Activated naive CD8-positive, alpha-beta T cell treated with anti-CD3 and anti-CD28 coated beads, Interleukin-2, amount 50 U/mL, for 24 hours (primary cell): ENCODE measurements at regions not wholly inside any gene's neighbourhood (a gene's known extent, or its start where the extent isn't known, plus 50 kb on each side); places are given as distances from the start of the nearest gene placed in this dataset.

Experiments used
- ATAC-seq: fragments of 150-1000 bp; cut with Tn5 transposase; one replicate; pipeline ENCODE4 v1.10.0; 2021
- DNase-seq: peaks from one replicate; pipeline ENCODE4 v3.0.0; 2021
- H3K27ac Mint-ChIP-seq: one replicate; pipeline ENCODE4 v1.8.0; 2021; ENCODE audit warnings: mild to moderate bottlenecking, mixed read lengths
- H3K27me3 Mint-ChIP-seq: one replicate; pipeline ENCODE4 v1.8.0; 2021; ENCODE audit warnings: mixed read lengths
- H3K36me3 Mint-ChIP-seq: one replicate; pipeline ENCODE4 v1.8.0; 2021; ENCODE audit warnings: low read depth, mixed read lengths
- H3K4me1 Mint-ChIP-seq: one replicate; pipeline ENCODE4 v1.8.0; 2021; ENCODE audit warnings: mixed read lengths
- H3K4me3 Mint-ChIP-seq: one replicate; pipeline ENCODE4 v1.8.0; 2021; ENCODE audit warnings: mild to moderate bottlenecking, moderate library complexity, mixed read lengths
- H3K9me3 Mint-ChIP-seq: one replicate; pipeline ENCODE4 v1.8.0; 2021; ENCODE audit warnings: mixed read lengths

DNA sequence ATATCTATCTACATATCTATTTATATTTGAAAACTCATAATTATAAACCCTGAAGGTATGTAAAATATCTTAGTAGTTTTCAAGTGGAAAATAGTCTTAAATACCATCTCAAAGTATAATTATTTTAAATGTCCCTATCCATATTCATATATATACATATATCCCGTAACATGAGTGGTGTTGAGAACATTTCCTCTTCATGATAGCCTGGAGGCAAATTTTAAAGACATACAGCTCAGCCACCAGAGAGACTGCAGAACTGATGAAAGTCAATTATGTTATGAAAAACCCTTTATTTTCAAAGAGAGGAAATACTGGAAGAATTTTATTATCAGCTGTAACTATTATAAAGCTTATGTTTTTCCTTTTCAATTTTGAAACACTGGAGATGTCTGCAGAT is 1806.7 kb upstream of the PCDH7 start:
- DNase-seq (no peak), ATAC-seq (no peak)
- no peak overlapping the region for H3K27ac Mint-ChIP-seq
- H3K4me1 Mint-ChIP-seq = no peaks in the 10 kb centered on the region
- no peaks in the 10 kb centered on the region for H3K27me3 Mint-ChIP-seq
- peaks cover 10% of the 10 kb centered on the region for H3K9me3 Mint-ChIP-seq
- H3K4me3 Mint-ChIP-seq = no peak overlapping the region
- H3K36me3 Mint-ChIP-seq = no peaks in the 10 kb centered on the region

DNA sequence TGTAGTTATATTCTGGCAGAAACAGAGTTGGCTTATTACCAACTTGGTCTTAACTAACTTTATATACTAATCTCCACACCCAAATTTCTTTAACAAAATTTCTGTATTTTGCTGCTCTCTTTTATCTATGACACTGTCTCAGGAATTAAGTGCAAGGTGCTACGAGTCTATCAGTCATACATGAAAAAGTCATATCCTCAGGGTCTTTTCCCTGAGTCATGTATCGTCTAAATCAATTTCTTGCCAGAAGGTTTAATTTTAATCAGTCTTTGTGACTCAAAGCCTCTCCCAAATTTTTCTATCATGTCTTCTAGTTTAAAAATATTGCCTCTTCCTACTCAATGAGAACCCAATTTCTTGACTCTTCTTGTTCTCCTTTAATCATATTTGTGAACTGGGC is 1803.6 kb upstream of the PCDH7 start:
- peaks cover 15% of the 10 kb centered on the region for H3K9me3 Mint-ChIP-seq
- no peaks in the 10 kb centered on the region for H3K36me3 Mint-ChIP-seq
- no peaks in the 10 kb centered on the region for H3K27me3 Mint-ChIP-seq
- DNase-seq = no peak
- no peaks in the 10 kb centered on the region for H3K4me1 Mint-ChIP-seq
- H3K27ac Mint-ChIP-seq = no peak overlapping the region
- H3K4me3 Mint-ChIP-seq = no peak overlapping the region
- no peak for ATAC-seq

DNA sequence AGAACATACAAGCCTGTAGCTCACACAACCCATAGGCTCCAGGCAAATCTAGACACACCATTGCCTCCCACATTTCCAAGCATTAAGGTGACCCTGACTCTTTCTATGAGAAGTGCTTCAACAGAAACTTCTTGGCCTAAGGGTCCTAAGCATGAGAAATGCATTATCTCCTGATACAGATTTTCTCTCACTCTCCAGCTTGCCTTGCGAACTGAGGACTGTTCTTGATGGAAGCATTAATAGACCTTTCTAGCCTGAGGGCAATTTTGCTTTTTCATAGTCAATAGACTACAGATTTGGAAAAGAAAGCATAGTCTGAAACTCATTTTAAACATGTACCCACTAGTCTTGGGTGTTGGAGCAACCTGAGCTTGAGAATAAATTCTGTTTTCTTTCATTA is 1801.3 kb upstream of the PCDH7 start:
- no peak overlapping the region for H3K4me3 Mint-ChIP-seq
- ATAC-seq = no peak
- no peaks in the 10 kb centered on the region for H3K27me3 Mint-ChIP-seq
- H3K27ac Mint-ChIP-seq = no peak overlapping the region
- DNase-seq = no peak
- no peaks in the 10 kb centered on the region for H3K36me3 Mint-ChIP-seq
- no peaks in the 10 kb centered on the region for H3K4me1 Mint-ChIP-seq
- peaks cover 15% of the 10 kb centered on the region for H3K9me3 Mint-ChIP-seq

DNA sequence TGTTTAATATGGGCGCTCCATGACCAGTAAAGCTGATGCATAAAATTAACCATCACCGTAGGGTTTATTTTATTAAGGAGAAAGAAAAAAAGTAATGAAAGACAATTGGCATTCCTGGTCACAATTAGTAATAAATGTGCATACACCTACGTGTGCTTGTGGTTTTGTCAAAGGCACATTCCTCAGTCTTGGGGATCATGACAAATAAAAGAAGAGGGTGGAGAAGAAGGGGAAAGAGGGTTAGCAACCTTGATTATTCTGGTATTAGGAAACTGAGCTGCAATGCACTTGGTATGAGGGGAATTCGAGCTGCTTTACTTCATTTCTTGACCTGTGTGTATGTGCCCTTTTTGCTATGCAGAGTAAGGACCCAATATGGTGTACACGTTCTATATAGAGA is 1798.3 kb upstream of the PCDH7 start:
- H3K27ac Mint-ChIP-seq = no peak overlapping the region
- DNase-seq = no peak
- no peak overlapping the region for H3K4me3 Mint-ChIP-seq
- H3K4me1 Mint-ChIP-seq = no peaks in the 10 kb centered on the region
- no peak for ATAC-seq
- no peaks in the 10 kb centered on the region for H3K36me3 Mint-ChIP-seq
- H3K9me3 Mint-ChIP-seq = peaks cover 7% of the 10 kb centered on the region
- no peaks in the 10 kb centered on the region for H3K27me3 Mint-ChIP-seq

DNA sequence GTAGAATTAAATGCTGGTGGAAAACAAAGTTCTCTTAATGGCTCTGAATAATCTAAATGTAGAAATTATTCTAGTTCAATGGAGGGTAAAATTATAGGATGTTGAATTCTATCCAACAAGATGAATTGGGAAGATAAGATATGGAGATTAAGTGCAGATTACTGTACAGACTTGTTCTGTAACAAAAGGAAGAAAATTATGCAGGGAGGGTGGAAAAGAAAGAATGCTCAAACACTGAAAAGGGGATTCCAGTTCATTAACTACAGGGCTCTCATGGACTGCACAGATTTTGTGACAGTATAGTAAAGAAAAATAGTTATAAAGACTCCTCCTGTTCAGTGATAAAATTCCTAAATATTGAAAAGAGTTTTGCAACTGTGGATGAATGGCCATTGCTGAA is 1794.0 kb upstream of the PCDH7 start:
- H3K4me1 Mint-ChIP-seq = no peaks in the 10 kb centered on the region
- no peaks in the 10 kb centered on the region for H3K27me3 Mint-ChIP-seq
- H3K36me3 Mint-ChIP-seq = no peaks in the 10 kb centered on the region
- no peak overlapping the region for H3K27ac Mint-ChIP-seq
- H3K9me3 Mint-ChIP-seq = peaks cover 6% of the 10 kb centered on the region
- DNase-seq (no peak), ATAC-seq (no peak)
- H3K4me3 Mint-ChIP-seq = no peak overlapping the region

DNA sequence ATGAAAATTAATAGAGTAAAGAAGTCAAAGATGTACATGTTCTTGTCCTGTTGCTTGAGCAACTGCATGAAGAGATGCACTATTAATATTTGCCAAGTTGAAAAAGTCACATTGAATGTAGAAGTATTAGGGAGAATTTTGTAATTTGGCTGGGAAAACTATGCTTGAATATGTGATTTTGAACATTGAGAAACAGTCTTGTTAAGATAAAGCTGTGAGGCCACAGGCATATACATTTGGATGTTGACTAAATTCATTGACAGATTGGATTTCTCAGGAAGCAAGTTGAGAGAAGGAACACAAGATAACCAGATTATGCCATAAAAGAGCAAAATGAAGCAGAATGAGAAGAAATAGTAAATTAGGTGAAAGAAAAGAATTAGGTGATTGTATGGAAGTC is 1777.5 kb upstream of the PCDH7 start:
- DNase-seq = no peak
- ATAC-seq = no peak
- Mint-ChIP-seq H3K4me3 (no peak overlapping the region), H3K36me3 (no peaks in the 10 kb centered on the region), H3K27ac (no peak overlapping the region), H3K27me3 (no peaks in the 10 kb centered on the region), H3K9me3 (peaks cover 17% of the 10 kb centered on the region), H3K4me1 (no peaks in the 10 kb centered on the region)

DNA sequence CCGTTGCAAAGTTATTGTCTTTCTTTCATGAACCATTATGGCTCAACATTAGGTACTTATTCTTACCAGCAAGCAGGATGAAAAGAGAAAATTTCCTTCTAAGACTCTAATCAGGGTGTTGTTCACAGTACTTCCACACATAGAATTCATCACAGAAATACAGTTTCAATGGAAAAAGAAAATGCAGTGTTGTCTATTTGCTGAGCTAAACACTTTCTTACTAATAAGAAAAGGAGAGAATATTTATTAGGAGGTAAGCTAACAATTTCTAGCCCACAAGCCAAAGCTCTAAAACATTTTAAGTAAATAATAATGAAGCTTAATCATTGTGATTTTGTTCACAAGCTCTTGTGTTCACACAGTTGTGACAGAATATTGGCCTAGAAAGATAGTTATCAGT is 1772.8 kb upstream of the PCDH7 start:
- no peak overlapping the region for H3K27ac Mint-ChIP-seq
- no peaks in the 10 kb centered on the region for H3K27me3 Mint-ChIP-seq
- H3K9me3 Mint-ChIP-seq = peaks cover 14% of the 10 kb centered on the region
- no peak overlapping the region for H3K4me3 Mint-ChIP-seq
- H3K36me3 Mint-ChIP-seq = no peaks in the 10 kb centered on the region
- ATAC-seq (no peak), DNase-seq (no peak)
- no peaks in the 10 kb centered on the region for H3K4me1 Mint-ChIP-seq

- Mint-ChIP-seq H3K9me3 (peaks cover 9% of the 10 kb centered on the region), H3K36me3 (no peaks in the 10 kb centered on the region), H3K27ac (no peak overlapping the region), H3K27me3 (no peaks in the 10 kb centered on the region), H3K4me3 (no peak overlapping the region), H3K4me1 (no peaks in the 10 kb centered on the region)
- ATAC-seq (no peak), DNase-seq (no peak)
These were observed 1771.7 kb upstream of the PCDH7 start for GRCh38 chr4:28948501-28948900.

DNA sequence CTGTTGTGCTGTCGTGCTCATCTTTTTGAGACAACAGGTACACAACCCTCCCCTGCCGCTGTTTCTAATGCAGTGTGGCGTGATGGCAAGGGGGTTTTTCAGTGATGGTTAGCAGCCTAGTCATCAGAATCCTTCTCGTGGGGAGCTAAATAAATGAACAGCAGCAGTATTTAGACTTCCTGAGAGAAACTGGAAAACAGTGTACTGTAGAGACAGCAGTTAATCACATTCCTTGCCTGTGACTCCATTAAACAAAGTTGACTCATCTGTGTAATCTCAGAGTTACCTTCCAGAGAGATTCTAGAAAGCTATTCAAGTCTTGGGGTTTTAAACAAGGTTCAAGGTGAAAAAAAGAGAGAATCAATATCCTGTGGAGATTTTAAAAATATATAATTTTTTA is 1753.2 kb upstream of the PCDH7 start:
- peaks cover 7% of the 10 kb centered on the region for H3K9me3 Mint-ChIP-seq
- no peak overlapping the region for H3K4me3 Mint-ChIP-seq
- H3K36me3 Mint-ChIP-seq = no peaks in the 10 kb centered on the region
- DNase-seq (no peak), ATAC-seq (no peak)
- H3K27ac Mint-ChIP-seq = no peak overlapping the region
- no peaks in the 10 kb centered on the region for H3K4me1 Mint-ChIP-seq
- H3K27me3 Mint-ChIP-seq = no peaks in the 10 kb centered on the region

DNA sequence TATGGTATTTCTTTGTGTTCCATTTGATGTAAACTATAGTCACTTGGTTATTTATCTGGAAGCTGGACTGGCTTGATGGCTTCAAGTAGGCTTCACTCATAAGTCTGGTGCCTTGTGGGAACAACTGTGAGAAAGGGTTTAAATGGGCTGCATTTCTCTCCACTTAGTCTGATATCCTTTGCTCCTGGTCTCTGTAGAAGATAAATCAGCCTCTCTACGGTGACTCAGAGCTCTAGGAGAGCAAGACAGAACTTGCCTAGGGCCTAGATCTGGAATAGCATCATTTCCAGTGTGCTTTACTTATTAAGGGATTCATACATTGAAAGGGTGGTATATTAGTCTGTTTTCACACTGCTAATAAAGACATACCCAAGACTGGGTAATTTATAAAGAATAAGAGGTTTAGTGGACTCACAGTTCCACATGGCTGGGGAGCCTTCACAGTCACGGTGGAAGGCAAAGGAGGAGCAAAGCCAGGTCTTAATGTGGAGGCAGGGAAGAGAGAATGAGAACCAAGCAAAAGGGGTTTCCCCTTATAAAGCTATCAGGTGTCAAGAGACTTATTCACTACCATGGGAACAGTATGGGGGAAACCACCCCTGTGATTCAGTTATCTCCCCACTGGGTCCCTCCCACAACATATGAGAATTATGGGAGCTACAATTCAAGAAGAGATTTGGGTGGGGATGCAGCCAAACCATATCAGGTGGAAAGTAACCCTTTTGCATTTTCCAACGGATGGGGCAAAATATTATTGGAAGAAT is 1746.4 kb upstream of the PCDH7 start:
- H3K27ac Mint-ChIP-seq = no peak overlapping the region
- no peaks in the 10 kb centered on the region for H3K9me3 Mint-ChIP-seq
- DNase-seq = no peak
- H3K36me3 Mint-ChIP-seq = no peaks in the 10 kb centered on the region
- H3K27me3 Mint-ChIP-seq = no peaks in the 10 kb centered on the region
- H3K4me1 Mint-ChIP-seq = no peaks in the 10 kb centered on the region
- no peak overlapping the region for H3K4me3 Mint-ChIP-seq
- ATAC-seq = no peak

GRCh38 chr4:28976369-28976768 is 1743.8 kb upstream of the PCDH7 start:
- ATAC-seq (no peak), DNase-seq (no peak)
- no peak overlapping the region for H3K4me3 Mint-ChIP-seq
- no peak overlapping the region for H3K27ac Mint-ChIP-seq
- no peaks in the 10 kb centered on the region for H3K36me3 Mint-ChIP-seq
- peaks cover 2% of the 10 kb centered on the region for H3K9me3 Mint-ChIP-seq
- no peaks in the 10 kb centered on the region for H3K4me1 Mint-ChIP-seq
- H3K27me3 Mint-ChIP-seq = no peaks in the 10 kb centered on the region

DNA sequence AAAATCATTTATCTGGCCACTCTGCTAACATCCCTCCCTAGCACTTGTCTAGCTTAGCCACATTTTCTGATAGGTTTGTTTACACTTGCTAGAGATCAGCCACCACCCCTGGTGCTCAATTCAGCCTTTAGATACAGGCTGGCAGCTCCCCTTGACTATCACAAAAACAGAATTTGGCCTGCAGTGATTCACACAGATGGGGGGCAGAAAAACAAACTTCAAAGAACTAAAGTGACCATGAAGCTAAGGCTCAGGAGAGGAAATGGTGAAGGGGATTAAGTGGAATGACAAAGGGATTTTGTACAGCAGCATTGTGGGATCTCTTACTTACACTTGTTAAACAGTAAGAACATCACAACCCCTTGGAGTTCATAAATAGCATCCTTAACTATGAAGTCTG is 1718.0 kb upstream of the PCDH7 start:
- Mint-ChIP-seq H3K27me3 (no peaks in the 10 kb centered on the region), H3K9me3 (peaks cover 13% of the 10 kb centered on the region), H3K36me3 (no peaks in the 10 kb centered on the region), H3K4me1 (no peaks in the 10 kb centered on the region), H3K27ac (no peak overlapping the region), H3K4me3 (no peak overlapping the region)
- DNase-seq (no peak), ATAC-seq (no peak)

DNA sequence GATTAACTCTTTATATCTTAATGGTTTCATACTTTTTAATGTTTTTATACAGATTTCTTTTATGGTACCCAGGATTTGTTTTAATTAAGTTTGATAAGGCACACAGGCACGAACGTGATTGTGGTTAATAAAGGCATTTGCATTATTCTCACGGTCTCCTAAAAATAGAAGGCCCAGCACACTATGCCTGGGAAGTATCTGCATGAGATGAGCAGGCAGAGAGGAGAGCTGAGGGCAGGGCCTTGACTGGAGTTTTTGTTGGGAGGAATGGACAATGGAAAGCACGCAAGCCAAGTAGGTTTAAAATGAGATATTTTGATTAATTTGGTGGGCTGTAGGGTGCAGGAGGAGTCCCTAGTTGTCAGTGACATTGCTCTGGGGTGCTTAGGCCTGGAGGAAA is 1714.3 kb upstream of the PCDH7 start:
- no peaks in the 10 kb centered on the region for H3K4me1 Mint-ChIP-seq
- H3K36me3 Mint-ChIP-seq = no peaks in the 10 kb centered on the region
- DNase-seq (no peak), ATAC-seq (no peak)
- H3K4me3 Mint-ChIP-seq = no peak overlapping the region
- H3K27ac Mint-ChIP-seq = no peak overlapping the region
- H3K27me3 Mint-ChIP-seq = no peaks in the 10 kb centered on the region
- peaks cover 16% of the 10 kb centered on the region for H3K9me3 Mint-ChIP-seq

DNA sequence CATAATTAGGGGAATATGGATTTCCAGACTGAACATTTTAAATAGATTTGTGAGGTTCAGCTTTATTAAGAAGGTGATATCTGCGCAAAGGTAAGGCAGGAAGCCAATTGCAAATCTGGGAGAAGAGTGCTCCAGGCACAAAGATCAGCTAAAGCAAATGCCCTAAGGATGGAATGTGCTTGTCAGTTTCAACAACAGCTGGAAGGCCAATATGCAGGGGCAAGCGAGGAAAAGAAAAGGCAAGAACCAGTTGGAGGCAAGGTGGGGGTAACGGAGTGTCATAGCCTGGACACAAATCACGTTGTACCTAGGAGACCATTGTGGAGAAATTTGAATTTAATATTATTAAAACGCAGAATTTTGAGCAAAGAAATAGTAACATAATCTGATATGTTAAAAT is 1710.3 kb upstream of the PCDH7 start:
- Mint-ChIP-seq H3K4me3 (no peak overlapping the region), H3K36me3 (no peaks in the 10 kb centered on the region), H3K9me3 (peaks cover 27% of the 10 kb centered on the region), H3K27me3 (no peaks in the 10 kb centered on the region), H3K27ac (no peak overlapping the region), H3K4me1 (no peaks in the 10 kb centered on the region)
- ATAC-seq (no peak), DNase-seq (no peak)

DNA sequence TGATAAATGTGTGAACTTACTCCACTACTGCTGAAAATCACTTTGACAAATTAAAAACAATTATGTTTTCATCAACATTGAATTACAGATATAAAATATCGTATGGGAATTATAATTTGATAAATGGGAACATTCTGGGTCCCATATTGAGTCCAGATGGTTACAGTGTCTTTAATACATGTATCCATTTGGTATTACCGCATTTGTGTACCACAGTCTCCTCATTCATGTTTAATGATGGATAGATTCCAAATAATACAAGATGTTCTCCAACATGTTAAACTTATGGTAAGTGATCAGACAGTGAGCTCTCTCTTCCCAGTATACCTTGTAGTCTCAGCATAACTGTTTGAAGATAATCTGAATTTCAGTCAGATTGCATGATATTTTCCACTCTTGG is 1706.8 kb upstream of the PCDH7 start:
- H3K4me1 Mint-ChIP-seq = no peaks in the 10 kb centered on the region

DNA sequence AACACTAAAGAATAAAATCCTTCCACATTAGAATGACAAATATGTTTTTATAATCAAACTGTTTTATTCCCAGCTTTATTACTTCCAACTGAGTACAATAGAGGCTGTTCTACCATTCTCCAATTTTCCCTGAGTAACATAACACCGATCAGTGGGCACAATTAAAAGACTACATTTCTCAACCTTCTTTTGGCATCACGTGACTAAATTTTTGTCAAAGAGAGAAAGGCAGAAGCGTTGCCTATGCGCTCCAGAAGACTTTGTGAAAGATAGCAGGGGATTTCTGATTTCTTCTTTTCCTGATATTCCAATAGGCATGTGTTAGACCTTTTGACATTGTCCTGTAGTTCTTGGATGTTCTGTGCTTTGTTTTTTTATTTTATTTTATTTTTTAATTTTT is 1705.6 kb upstream of the PCDH7 start:
- Mint-ChIP-seq H3K36me3 (no peaks in the 10 kb centered on the region), H3K27ac (no peak overlapping the region), H3K4me1 (no peaks in the 10 kb centered on the region)

More for the DNA sequence above, 1706.8 kb upstream of the PCDH7 start:
- Mint-ChIP-seq H3K4me3 (no peak overlapping the region), H3K36me3 (no peaks in the 10 kb centered on the region), H3K9me3 (peaks cover 53% of the 10 kb centered on the region), H3K27ac (no peak overlapping the region), H3K27me3 (no peaks in the 10 kb centered on the region)
- DNase-seq = no peak
- ATAC-seq = no peak

More for the DNA sequence above, 1705.6 kb upstream of the PCDH7 start:
- ATAC-seq (no peak), DNase-seq (no peak)
- H3K27me3 Mint-ChIP-seq = no peaks in the 10 kb centered on the region
- peaks cover 47% of the 10 kb centered on the region for H3K9me3 Mint-ChIP-seq
- H3K4me3 Mint-ChIP-seq = no peak overlapping the region
